ENCODE measurements at regions not wholly inside any gene's neighbourhood (a gene's known extent, or its start where the extent isn't known, plus 50 kb on each side); places are given as distances from the start of the nearest gene placed in this dataset.

DNA sequence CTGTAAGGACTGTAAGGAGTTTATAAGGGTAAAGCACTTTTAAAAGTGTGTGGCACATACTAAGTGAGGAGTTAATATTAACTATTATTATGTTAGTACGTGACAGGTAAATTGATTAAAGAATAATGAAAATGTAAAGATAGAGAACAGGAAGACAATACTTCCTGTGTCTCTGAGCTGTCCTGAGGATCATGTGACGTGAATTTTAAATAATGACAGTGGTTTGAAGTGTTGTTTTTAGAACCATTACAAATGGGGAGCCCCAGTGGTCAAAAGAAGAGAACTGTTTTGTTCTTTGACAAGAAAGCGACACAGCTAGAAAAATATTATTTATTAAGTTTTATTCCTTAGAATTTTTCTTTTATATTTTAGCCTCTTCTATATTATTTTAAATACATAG lies 241.2 kb upstream of the STARD13 start:
- no peaks in the 10 kb centered on the region for H3K27me3 ChIP-seq
- ATAC-seq, result no peak
- TF ChIP-seq, protein P1, sequence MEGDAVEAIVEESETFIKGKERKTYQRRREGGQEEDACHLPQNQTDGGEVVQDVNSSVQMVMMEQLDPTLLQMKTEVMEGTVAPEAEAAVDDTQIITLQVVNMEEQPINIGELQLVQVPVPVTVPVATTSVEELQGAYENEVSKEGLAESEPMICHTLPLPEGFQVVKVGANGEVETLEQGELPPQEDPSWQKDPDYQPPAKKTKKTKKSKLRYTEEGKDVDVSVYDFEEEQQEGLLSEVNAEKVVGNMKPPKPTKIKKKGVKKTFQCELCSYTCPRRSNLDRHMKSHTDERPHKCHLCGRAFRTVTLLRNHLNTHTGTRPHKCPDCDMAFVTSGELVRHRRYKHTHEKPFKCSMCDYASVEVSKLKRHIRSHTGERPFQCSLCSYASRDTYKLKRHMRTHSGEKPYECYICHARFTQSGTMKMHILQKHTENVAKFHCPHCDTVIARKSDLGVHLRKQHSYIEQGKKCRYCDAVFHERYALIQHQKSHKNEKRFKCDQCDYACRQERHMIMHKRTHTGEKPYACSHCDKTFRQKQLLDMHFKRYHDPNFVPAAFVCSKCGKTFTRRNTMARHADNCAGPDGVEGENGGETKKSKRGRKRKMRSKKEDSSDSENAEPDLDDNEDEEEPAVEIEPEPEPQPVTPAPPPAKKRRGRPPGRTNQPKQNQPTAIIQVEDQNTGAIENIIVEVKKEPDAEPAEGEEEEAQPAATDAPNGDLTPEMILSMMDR (IDR thresholded peaks at IDR 0.05), result no peak
- no peak for TF ChIP-seq POLR2A (IDR thresholded peaks at IDR 0.05)
- H3K9me3 ChIP-seq, result no peaks in the 10 kb centered on the region
- peak overlapping the region in 1 of 4 donors; percentile 6 for H3K27ac ChIP-seq
- intact Hi-C loops (cut with DNase I), result no loop called here
- no peak overlapping the region for H3K4me3 ChIP-seq
- H3K36me3 ChIP-seq (replicated peaks in 1 of 2; ENCODE audit: insufficient read depth in 1 of 2, low read depth in 2 of 2), result no peaks in the 10 kb centered on the region
- WGBS, 2 donors, result 64 to 68% methylated on average over 3 of the region's 3 CpGs
- DNase-seq, result no peak
- peaks cover 16% of the 10 kb centered on the region for H3K4me1 ChIP-seq

DNA sequence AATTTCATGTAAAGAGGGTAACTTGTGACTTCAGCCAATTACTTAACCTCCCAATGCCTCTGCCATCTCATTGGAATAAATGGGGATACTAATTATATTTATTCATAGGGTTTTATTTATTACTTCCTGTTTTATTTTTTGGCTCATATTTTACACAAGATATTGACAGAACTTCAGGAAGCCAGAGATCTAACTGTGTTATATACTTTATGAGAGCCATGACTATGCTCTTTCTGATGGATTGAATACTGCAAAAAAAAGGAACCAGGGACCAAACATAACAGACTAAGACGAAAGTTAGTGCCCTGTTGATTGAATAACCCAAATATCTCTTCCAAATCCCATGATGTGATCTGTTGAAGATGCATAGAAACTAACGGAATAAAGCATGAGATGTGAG lies 243.3 kb upstream of the STARD13 start:
- intact Hi-C loops (cut with DNase I), result no loop called here
- no peaks in the 10 kb centered on the region for H3K9me3 ChIP-seq
- H3K27ac ChIP-seq, result no peak overlapping the region
- no peaks in the 10 kb centered on the region for H3K36me3 ChIP-seq (replicated peaks in 1 of 2; ENCODE audit: insufficient read depth in 1 of 2, low read depth in 2 of 2)
- ATAC-seq (no peak), DNase-seq (no peak)
- H3K4me3 ChIP-seq, result no peak overlapping the region
- TF ChIP-seq, protein P1 (IDR thresholded peaks at IDR 0.05), result no peak
- TF ChIP-seq POLR2A (IDR thresholded peaks at IDR 0.05), result no peak
- peaks cover 13% of the 10 kb centered on the region for H3K4me1 ChIP-seq
- 79 to 91% methylated on average over 2 of the region's 2 CpGs for WGBS, 2 donors
- H3K27me3 ChIP-seq, result no peaks in the 10 kb centered on the region

DNA sequence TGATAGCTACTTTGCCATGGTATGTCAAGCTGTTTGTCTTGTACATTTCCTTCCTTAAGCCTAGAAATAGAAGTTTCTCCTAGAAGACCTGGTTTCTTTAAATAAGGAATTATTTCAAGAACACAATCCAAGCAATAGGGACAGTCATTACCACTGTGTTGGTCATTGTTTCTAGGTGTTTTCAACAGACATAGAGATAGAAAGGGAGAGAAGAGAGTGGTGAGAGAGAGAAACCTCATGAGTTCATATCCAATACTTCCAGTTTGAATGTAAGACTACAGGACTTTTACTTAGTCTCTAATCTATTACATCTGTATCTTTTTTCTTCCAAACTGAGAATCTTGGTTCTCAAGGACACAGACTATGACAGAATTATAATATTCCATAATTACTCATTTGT lies 245.9 kb upstream of the STARD13 start:
- Histone ChIP-seq H3K27me3 (no peaks in the 10 kb centered on the region), H3K27ac (no peak overlapping the region), H3K4me1 (peaks cover 4% of the 10 kb centered on the region), H3K4me3 (no peak overlapping the region), H3K36me3 (replicated peaks in 1 of 2; ENCODE audit: insufficient read depth in 1 of 2, low read depth in 2 of 2) (no peaks in the 10 kb centered on the region), H3K9me3 (no peaks in the 10 kb centered on the region)
- ATAC-seq (no peak), DNase-seq (no peak)
- TF ChIP-seq, protein P1 (IDR thresholded peaks at IDR 0.05), result no peak
- TF ChIP-seq POLR2A (IDR thresholded peaks at IDR 0.05), result no peak
- intact Hi-C loops (cut with DNase I), result no loop called here

DNA sequence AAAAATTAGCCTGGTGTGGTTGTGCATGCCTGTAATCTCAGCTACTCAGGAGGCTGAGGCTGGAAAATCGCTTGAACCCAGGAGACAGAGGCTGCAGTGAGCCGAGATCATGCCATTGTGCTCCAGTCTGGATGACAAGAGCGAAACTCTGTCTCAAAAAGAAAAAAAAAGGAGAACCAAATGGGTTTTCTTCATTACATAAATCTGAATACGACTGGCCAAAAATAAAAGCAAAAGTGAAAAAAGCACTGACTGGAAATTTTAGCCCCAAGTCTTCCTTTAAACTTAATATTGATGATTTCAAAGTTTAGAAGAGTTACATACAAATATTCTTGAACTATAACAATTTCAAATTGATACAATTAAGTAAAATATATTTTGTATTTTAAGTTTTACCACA lies 249.5 kb upstream of the STARD13 start:
- no peak overlapping the region for H3K4me3 ChIP-seq
- WGBS, 2 donors, result 91 to 92% methylated on average over 4 of the region's 4 CpGs
- TF ChIP-seq POLR2A (IDR thresholded peaks at IDR 0.05), result no peak
- TF ChIP-seq, protein P1 (IDR thresholded peaks at IDR 0.05), result no peak
- ATAC-seq (no peak), DNase-seq (no peak)
- no peaks in the 10 kb centered on the region for H3K36me3 ChIP-seq (replicated peaks in 1 of 2; ENCODE audit: insufficient read depth in 1 of 2, low read depth in 2 of 2)
- H3K27me3 ChIP-seq, result no peaks in the 10 kb centered on the region
- peaks cover 12% of the 10 kb centered on the region for H3K4me1 ChIP-seq
- intact Hi-C loops (cut with DNase I), result no loop called here
- no peaks in the 10 kb centered on the region for H3K9me3 ChIP-seq
- H3K27ac ChIP-seq, result no peak overlapping the region

DNA sequence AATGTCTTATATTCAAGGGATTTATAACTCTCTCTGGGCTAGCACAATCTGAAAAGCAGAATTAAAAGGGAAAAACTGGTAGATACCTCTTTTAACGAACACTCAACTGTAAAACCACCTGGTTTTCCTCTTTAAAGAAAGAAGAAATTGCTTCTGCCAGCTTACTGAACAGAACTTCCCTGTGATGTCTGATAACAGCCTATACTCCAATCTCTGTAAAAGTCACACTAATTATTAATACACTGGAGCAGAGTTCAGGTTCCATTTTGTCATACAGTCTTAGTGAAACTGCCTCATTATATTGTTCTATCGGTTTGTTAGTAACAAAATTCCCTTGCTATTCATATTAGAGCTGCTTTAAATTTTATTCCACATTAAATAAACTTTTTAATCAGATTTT lies 251.0 kb upstream of the STARD13 start:
- WGBS, 2 donors, result 41 to 67% methylated on average over 2 of the region's 2 CpGs
- intact Hi-C loops (cut with DNase I), result no loop called here

More for the DNA sequence above, 251.0 kb upstream of the STARD13 start:
- DNase-seq (no peak), ATAC-seq (peak; percentile 24)
- Histone ChIP-seq H3K4me1 (peaks cover 24% of the 10 kb centered on the region), H3K36me3 (replicated peaks in 1 of 2; ENCODE audit: insufficient read depth in 1 of 2, low read depth in 2 of 2) (no peaks in the 10 kb centered on the region), H3K27ac (peak overlapping the region in 1 of 4 donors; percentile 24), H3K9me3 (no peaks in the 10 kb centered on the region), H3K27me3 (no peaks in the 10 kb centered on the region), H3K4me3 (no peak overlapping the region)
- TF ChIP-seq POLR2A (IDR thresholded peaks at IDR 0.05), result no peak
- TF ChIP-seq, protein P1 (IDR thresholded peaks at IDR 0.05), result no peak
